ENCODE measurements at regions not wholly inside any gene's neighbourhood (a gene's known extent, or its start where the extent isn't known, plus 50 kb on each side); places are given as distances from the start of the nearest gene placed in this dataset.

- H3K4me3 ChIP-seq (ENCODE audit: low read depth, low read length): no peak overlapping the region
- no peak for TF ChIP-seq CTCF (IDR thresholded peaks at IDR 0.05; ENCODE audit: insufficient read depth, low read length, missing control alignments)
- ChIA-PET POLR2A (no interaction called here), CTCF (no interaction called here)
- no peak for DNase-seq (ENCODE audit: low read depth, low spot score)
Measured at GRCh38 chr4:28427306-28428085, 1566.9 kb downstream of the STIM2 start.

GRCh38 chr4:28432348-28433025 is 1571.8 kb downstream of the STIM2 start:
- H3K4me3 ChIP-seq (ENCODE audit: low read depth, low read length): no peak overlapping the region
- ChIA-PET CTCF (no interaction called here), POLR2A (no interaction called here)
- no peak for DNase-seq (ENCODE audit: low read depth, low spot score)
- no peak for TF ChIP-seq CTCF (IDR thresholded peaks at IDR 0.05; ENCODE audit: insufficient read depth, low read length, missing control alignments)

- POLR2A ChIA-PET: no interaction called here
- no peak for TF ChIP-seq CTCF (IDR thresholded peaks at IDR 0.05; ENCODE audit: insufficient read depth, low read length, missing control alignments)
- no peak for DNase-seq (ENCODE audit: low read depth, low spot score)
- H3K4me3 ChIP-seq (ENCODE audit: low read depth, low read length): no peak overlapping the region
- CTCF ChIA-PET: no interaction called here
Measured at GRCh38 chr4:28435314-28435713, 1574.7 kb downstream of the STIM2 start.

- H3K4me3 ChIP-seq (ENCODE audit: low read depth, low read length): no peak overlapping the region
- no peak for DNase-seq (ENCODE audit: low read depth, low spot score)
- POLR2A ChIA-PET: no interaction called here
- TF ChIP-seq CTCF (IDR thresholded peaks at IDR 0.05; ENCODE audit: insufficient read depth, low read length, missing control alignments): no peak
- CTCF ChIA-PET: no interaction called here
Measured at GRCh38 chr4:28436191-28437080, 1575.8 kb downstream of the STIM2 start.

GRCh38 chr4:28443371-28443770 is 1582.7 kb downstream of the STIM2 start:
- TF ChIP-seq CTCF (IDR thresholded peaks at IDR 0.05; ENCODE audit: insufficient read depth, low read length, missing control alignments): no peak
- no peak overlapping the region for H3K4me3 ChIP-seq (ENCODE audit: low read depth, low read length)
- ChIA-PET CTCF (no interaction called here), POLR2A (no interaction called here)
- no peak for DNase-seq (ENCODE audit: low read depth, low spot score)
